RKO (cell line): ENCODE measurements at regions not wholly inside any gene's neighbourhood (a gene's known extent, or its start where the extent isn't known, plus 50 kb on each side); places are given as distances from the start of the nearest gene placed in this dataset.

Experiments
- DNase-seq: peaks from one replicate; pipeline ENCODE4 v3.0.0-alpha.2; 2016; ENCODE audit warnings: low spot score

- DNase-seq, result no peak
Measured at GRCh38 chr12:105805730-105806399, 332.9 kb downstream of the NUAK1 start.

GRCh38 chr12:105806400-105806770 lies 332.4 kb downstream of the NUAK1 start:
- no peak for DNase-seq

- DNase-seq, result no peak
Measured at GRCh38 chr12:105812366-105812765, 326.4 kb downstream of the NUAK1 start.

- DNase-seq, result no peak
Measured at GRCh38 chr12:105813201-105813600, 325.6 kb downstream of the NUAK1 start.

- DNase-seq, result no peak
Measured at GRCh38 chr12:105814283-105814682, 324.5 kb downstream of the NUAK1 start.

- no peak for DNase-seq
Measured at GRCh38 chr12:105819549-105819948, 319.2 kb downstream of the NUAK1 start.

- no peak for DNase-seq
Measured at GRCh38 chr12:105820429-105821125, 318.2 kb downstream of the NUAK1 start.

GRCh38 chr12:105822131-105823105 lies 316.3 kb downstream of the NUAK1 start:
- no peak for DNase-seq

- no peak for DNase-seq
Measured at GRCh38 chr12:105823810-105824209, 314.9 kb downstream of the NUAK1 start.

GRCh38 chr12:105825141-105825540 lies 313.6 kb downstream of the NUAK1 start:
- DNase-seq, result no peak

- DNase-seq, result no peak
Measured at GRCh38 chr12:105831372-105831771, 307.4 kb downstream of the NUAK1 start.

GRCh38 chr12:105832021-105832420 lies 306.7 kb downstream of the NUAK1 start:
- no peak for DNase-seq

- no peak for DNase-seq
Measured at GRCh38 chr12:105832806-105833205, 305.9 kb downstream of the NUAK1 start.

- DNase-seq, result no peak
Measured at GRCh38 chr12:105834496-105834895, 304.3 kb downstream of the NUAK1 start.

- DNase-seq, result no peak
Measured at GRCh38 chr12:105835580-105836241, 303.0 kb downstream of the NUAK1 start.

GRCh38 chr12:105836242-105836622 lies 302.5 kb downstream of the NUAK1 start:
- DNase-seq, result no peak

GRCh38 chr12:105839629-105840127 lies 299.1 kb downstream of the NUAK1 start:
- no peak for DNase-seq

- DNase-seq, result no peak
Measured at GRCh38 chr12:105840384-105840783, 298.4 kb downstream of the NUAK1 start.

GRCh38 chr12:105841840-105842239 lies 296.9 kb downstream of the NUAK1 start:
- DNase-seq, result no peak

- no peak for DNase-seq
Measured at GRCh38 chr12:105843561-105843960, 295.2 kb downstream of the NUAK1 start.

GRCh38 chr12:105843986-105844760 lies 294.6 kb downstream of the NUAK1 start:
- no peak for DNase-seq
